Lung (tissue), 11 donors: ENCODE measurements at regions not wholly inside any gene's neighbourhood (a gene's known extent, or its start where the extent isn't known, plus 50 kb on each side); places are given as distances from the start of the nearest gene placed in this dataset.

ENCODE experiments used
- ATAC-seq: fragments of 200-7000 bp; cut with Tn5 transposase; one replicate; pipeline ENCODE4 v1.9.1; 2020; ENCODE audit warnings: moderate number of reproducible peaks; ENCODE audit not compliant: insufficient read depth, low FRiP score
- DNase-seq, 3 donors: peaks; one replicate each; pipeline ENCODE4 v3.0.0-alpha.2; 2013 to 2017
- H3K27ac ChIP-seq, 2 donors: one replicate each; pipeline ENCODE4 v1.5.1; 2013; ENCODE audit warnings: mild to moderate bottlenecking in 2 of 2, moderate library complexity in 2 of 2, control low read depth in 1 of 2, inconsistent platforms in 1 of 2, low read depth in 1 of 2, low read length in 1 of 2
- H3K27me3 ChIP-seq, 3 donors: one replicate each; pipeline ENCODE4 v1.5.1; 2013; ENCODE audit warnings: low read length in 2 of 3; ENCODE audit not compliant: control insufficient read depth in 3 of 3, insufficient read depth in 3 of 3
- H3K36me3 ChIP-seq, 4 donors: one replicate each; pipeline ENCODE4 v1.5.1; 2013; ENCODE audit warnings: low read length in 4 of 4, mild to moderate bottlenecking in 1 of 4, moderate library complexity in 1 of 4; ENCODE audit not compliant: control insufficient read depth in 4 of 4, insufficient read depth in 4 of 4
- H3K4me1 ChIP-seq, 5 donors: one replicate each; pipeline ENCODE4 v1.5.1; 2013; ENCODE audit warnings: low read length in 5 of 5, mild to moderate bottlenecking in 2 of 5, moderate library complexity in 1 of 5; ENCODE audit not compliant: control insufficient read depth in 5 of 5, insufficient read depth in 5 of 5
- H3K4me3 ChIP-seq: one replicate; pipeline ENCODE4 v1.5.1; 2013; ENCODE audit warnings: mild to moderate bottlenecking, control low read depth, moderate library complexity
- H3K9ac ChIP-seq, 2 donors: one replicate each; pipeline ENCODE4 v1.5.1; 2013; ENCODE audit warnings: low read length in 2 of 2, control low read depth in 1 of 2; ENCODE audit not compliant: insufficient read depth in 1 of 2
- H3K9me3 ChIP-seq, 4 donors: one replicate each; pipeline ENCODE4 v1.5.1; 2013; ENCODE audit warnings: low read length in 3 of 4, mild to moderate bottlenecking in 1 of 4, moderate library complexity in 1 of 4; ENCODE audit not compliant: control insufficient read depth in 4 of 4, insufficient read depth in 3 of 4
- CTCF ChIP-seq: IDR thresholded peaks from 2 replicates; pipeline ENCODE4 v1.5.1; 2012; ENCODE audit warnings: mild to moderate bottlenecking; ENCODE audit errors: control extremely low read depth, extremely low read depth
- WGBS, 2 donors: extraction: QIAGEN DNeasy Blood & Tissue Kit; methylation state at CpG; one replicate each; pipeline ENCODE4 v1.1.7; 2013; 5-methylcytosine and 5-hydroxymethylcytosine counted together
- donor health status: control.
- donor health status: control.
- donor health status: Bipolar disorder and iron deficiency.
- donor health status: healthy.
- donor health status: DM: yes; HTN: yes; CAD: no.

- peaks cover 0 to 19% (median 9%) of the 10 kb centered on the region in 3 donors for H3K27me3 ChIP-seq
- H3K9me3 ChIP-seq, result peaks cover 0 to 6% (median 0%) of the 10 kb centered on the region in 4 donors
- H3K4me1 ChIP-seq, result peaks cover 0 to 10% (median 0%) of the 10 kb centered on the region in 5 donors
- H3K4me3 ChIP-seq, result no peak overlapping the region
- WGBS, 2 donors, result 72 to 78% methylated on average over 31 to 33 of the region's 33 CpGs
- ATAC-seq (no peak), DNase-seq (peak; percentile 38 to 47 (median 40))
- H3K27ac ChIP-seq, result no peak overlapping the region
- no peak overlapping the region for H3K9ac ChIP-seq
- H3K36me3 ChIP-seq, result no peaks in the 10 kb centered on the region
- TF ChIP-seq CTCF, result no peak
Observed at GRCh38 chr18:78720456-78721237, 259.0 kb upstream of the SALL3 start.

GRCh38 chr18:78721238-78721875 is 258.3 kb upstream of the SALL3 start:
- Histone ChIP-seq H3K9me3 (peaks cover 0 to 6% (median 0%) of the 10 kb centered on the region in 4 donors), H3K36me3 (no peaks in the 10 kb centered on the region), H3K9ac (no peak overlapping the region), H3K4me3 (no peak overlapping the region), H3K27me3 (peaks cover 0 to 19% (median 9%) of the 10 kb centered on the region in 3 donors), H3K4me1 (peaks cover 0 to 10% (median 0%) of the 10 kb centered on the region in 5 donors), H3K27ac (no peak overlapping the region)
- no peak for ATAC-seq
- DNase-seq, result peak in 1 of 3 donors; percentile 15
- no peak for TF ChIP-seq CTCF
- WGBS, 2 donors, result 16 to 21% methylated on average over 21 to 22 of the region's 22 CpGs

GRCh38 chr18:78721981-78722380 is 257.6 kb upstream of the SALL3 start:
- no peak for TF ChIP-seq CTCF
- ATAC-seq (no peak), DNase-seq (no peak)
- peaks cover 0 to 6% (median 0%) of the 10 kb centered on the region in 4 donors for H3K9me3 ChIP-seq
- H3K4me3 ChIP-seq, result no peak overlapping the region
- H3K4me1 ChIP-seq, result peaks cover 0 to 10% (median 0%) of the 10 kb centered on the region in 5 donors
- no peaks in the 10 kb centered on the region for H3K36me3 ChIP-seq
- H3K9ac ChIP-seq, result no peak overlapping the region
- H3K27me3 ChIP-seq, result peaks cover 0 to 19% (median 9%) of the 10 kb centered on the region in 3 donors
- WGBS, 2 donors, result 39 to 53% methylated on average over 9 of the region's 9 CpGs
- H3K27ac ChIP-seq, result no peak overlapping the region
